ENCODE measurements at regions not wholly inside any gene's neighbourhood (a gene's known extent, or its start where the extent isn't known, plus 50 kb on each side); places are given as distances from the start of the nearest gene placed in this dataset.

- TF ChIP-seq POLR2A (IDR thresholded peaks at IDR 0.05) (no peak), CTCF (IDR thresholded peaks at IDR 0.05) (no peak), EP300 (IDR thresholded peaks at IDR 0.05) (no peak)
Measured at GRCh38 chr3:13223574-13224237, 150.5 kb upstream of the IQSEC1 start.
